SK-N-SH (cell line): ENCODE measurements at regions not wholly inside any gene's neighbourhood (a gene's known extent, or its start where the extent isn't known, plus 50 kb on each side); places are given as distances from the start of the nearest gene placed in this dataset.

Experiments
- CTCF ChIA-PET: fragments of 300-600, 350-600 bp; formaldehyde crosslinking; extraction: SDS; loops from one replicate; lab custom pipeline; 2021; lab: Yijun Ruan, JAX
- POLR2A ChIA-PET: fragments of 350-600 bp; sonication (Branson Sonifier 250); formaldehyde crosslinking; extraction: SDS; loops from one replicate; lab custom pipeline; 2020; ENCODE audit warnings: antibody characterized with exemption, inconsistent platforms; lab: Yijun Ruan, JAX
- DNase-seq: peaks from one replicate; pipeline ENCODE4 v3.0.0; 2012
- H2AFZ ChIP-seq: fragments of 200-600 bp; sonication (generic); 2 replicates; pipeline ENCODE4 v1.8.1; 2016; ENCODE audit warnings: antibody characterized with exemption, mild to moderate bottlenecking, low read depth
- H3F3A ChIP-seq: fragments of 200-600 bp; sonication (generic); replicated peaks from 2 replicates; pipeline ENCODE3; 2016; ENCODE audit warnings: antibody characterized with exemption, mild to moderate bottlenecking; ENCODE audit not compliant: insufficient read depth
- H3K27ac ChIP-seq, 2 experiments: fragments of 200-500 bp in 1 of 2; fragments of 200-600 bp in 1 of 2; sonication (Bioruptor generic) in 1 of 2; sonication (generic), shearing (Covaris generic) in 1 of 2; 2 replicates each; pipeline versions ENCODE4 v1.5.1 to v1.6.1; 2014 to 2016; ENCODE audit warnings: low read depth in 2 of 2, inconsistent platforms in 1 of 2, low read length in 1 of 2, mild to moderate bottlenecking in 1 of 2, mixed read lengths in 1 of 2
- H3K27me3 ChIP-seq: fragments of 200-600 bp; sonication (generic), shearing (Covaris generic); 2 replicates; pipeline ENCODE4 v1.6.1; 2016; ENCODE audit warnings: mixed run types; ENCODE audit not compliant: insufficient read depth
- H3K36me3 ChIP-seq, 2 experiments: fragments of 200-500 bp in 1 of 2; fragments of 200-600 bp in 1 of 2; sonication (Bioruptor generic) in 1 of 2; sonication (generic) in 1 of 2; replicated peaks in 1 of 2; 2 replicates each; pipeline versions ENCODE3 to v1.5.1; 2014 to 2016; ENCODE audit warnings: low read length in 1 of 2, mild to moderate bottlenecking in 1 of 2; ENCODE audit not compliant: insufficient read depth in 2 of 2, control insufficient read depth in 1 of 2
- H3K4me1 ChIP-seq, 2 experiments: fragments of 200-500 bp in 1 of 2; fragments of 200-600 bp in 1 of 2; sonication (Bioruptor generic) in 1 of 2; sonication (generic), shearing (Covaris generic) in 1 of 2; 2 replicates each; pipeline versions ENCODE4 v1.5.1 to v1.6.1; 2014 to 2016; ENCODE audit warnings: low read depth in 1 of 2, low read length in 1 of 2, mixed run types in 1 of 2; ENCODE audit not compliant: insufficient read depth in 2 of 2, control insufficient read depth in 1 of 2
- H3K4me2 ChIP-seq: fragments of 200-600 bp; sonication (generic), shearing (Covaris generic); 2 replicates; pipeline ENCODE4 v1.6.1; 2017; ENCODE audit warnings: mixed run types
- H3K4me3 ChIP-seq, 2 experiments: fragments of 200-500 bp in 1 of 2; fragments of 200-600 bp in 1 of 2; sonication (Bioruptor generic) in 1 of 2; sonication (generic), shearing (Covaris generic) in 1 of 2; 2 replicates each; pipeline versions ENCODE4 v1.5.1 to v1.8.1; 2014 to 2016; ENCODE audit warnings: low read depth in 2 of 2, inconsistent platforms in 1 of 2, low read length in 1 of 2, mild to moderate bottlenecking in 1 of 2, mixed read lengths in 1 of 2, moderate library complexity in 1 of 2
- H3K79me2 ChIP-seq: fragments of 200-600 bp; sonication (generic); 2 replicates; pipeline ENCODE4 v1.8.1; 2017; ENCODE audit warnings: mild to moderate bottlenecking; ENCODE audit not compliant: insufficient read depth
- H3K9ac ChIP-seq: fragments of 200-600 bp; sonication (generic); 2 replicates; pipeline ENCODE4 v1.6.1; 2017; ENCODE audit warnings: mixed run types
- H3K9me2 ChIP-seq: fragments of 200-600 bp; sonication (generic); 2 replicates; pipeline ENCODE4 v1.6.1; 2017; ENCODE audit warnings: mixed run types
- H3K9me3 ChIP-seq: fragments of 200-600 bp; sonication (generic); 2 replicates; pipeline ENCODE4 v1.6.1; 2017; ENCODE audit warnings: mixed run types, mild to moderate bottlenecking, moderate library complexity
- H4K20me1 ChIP-seq: fragments of 200-600 bp; sonication (generic); 2 replicates; pipeline ENCODE4 v1.6.1; 2017; ENCODE audit warnings: mild to moderate bottlenecking, mixed run types; ENCODE audit not compliant: insufficient read depth
- CHD2 ChIP-seq: fragments of 150-350 bp; IDR thresholded peaks from 2 replicates; pipeline ENCODE4 v1.6.1; 2018; ENCODE audit warnings: low read length; ENCODE audit not compliant: partially characterized antibody
- EP300 ChIP-seq, 2 experiments: IDR thresholded peaks; 2 replicates each; pipeline versions ENCODE4 v1.4.0 to v1.6.1; 2012; ENCODE audit warnings: borderline replicate concordance in 1 of 2, low read depth in 1 of 2, low read length in 1 of 2
- EZH2phosphoT487 ChIP-seq: fragments of 200-600 bp; sonication (generic); IDR thresholded peaks from 2 replicates; pipeline ENCODE4 v1.6.1; 2017; ENCODE audit warnings: low read depth, mixed run types, mild to moderate bottlenecking, antibody characterized with exemption, moderate library complexity, borderline replicate concordance
- FOSL2 ChIP-seq: IDR thresholded peaks from 2 replicates; pipeline ENCODE4 v1.4.0; 2012; ENCODE audit warnings: low read depth, mild to moderate bottlenecking, moderate library complexity, borderline replicate concordance
- FOXM1 ChIP-seq: IDR thresholded peaks from 2 replicates; pipeline ENCODE4 v1.4.0; 2012; ENCODE audit warnings: low read depth, mild to moderate bottlenecking
- GABPA ChIP-seq: IDR thresholded peaks from 2 replicates; pipeline ENCODE4 v1.4.0; 2012; ENCODE audit warnings: low read depth, mild to moderate bottlenecking
- GATA2 ChIP-seq: sonication (generic); formaldehyde crosslinking; IDR thresholded peaks from 2 replicates; pipeline ENCODE4 v1.5.0; 2020; ENCODE audit warnings: mild to moderate bottlenecking, missing genetic modification reagents
- MEF2A ChIP-seq: IDR thresholded peaks from 2 replicates; pipeline ENCODE4 v1.4.0; 2012; ENCODE audit warnings: low read depth, borderline replicate concordance
- MXI1 ChIP-seq: IDR thresholded peaks from 2 replicates; pipeline ENCODE4 v1.6.1; 2012; ENCODE audit warnings: mild to moderate bottlenecking, low read depth, low read length, improper control_type of control experiment
- POLR2AphosphoS5 ChIP-seq: IDR thresholded peaks from 2 replicates; pipeline ENCODE4 v1.6.1; 2012; ENCODE audit warnings: low read depth, low read length
- RCOR1 ChIP-seq: fragments of 150-350 bp; IDR thresholded peaks from 2 replicates; pipeline ENCODE4 v1.6.1; 2017; ENCODE audit warnings: antibody characterized with exemption, low read length
- RXRA ChIP-seq: IDR thresholded peaks from 2 replicates; pipeline ENCODE4 v1.4.0; 2012; ENCODE audit warnings: low read depth, mild to moderate bottlenecking, borderline replicate concordance
- SIN3A ChIP-seq: IDR thresholded peaks from 2 replicates; pipeline ENCODE4 v1.6.1; 2012; ENCODE audit warnings: low read depth, mild to moderate bottlenecking, low read length, moderate library complexity, borderline replicate concordance
- SMC3 ChIP-seq: IDR thresholded peaks from 2 replicates; pipeline ENCODE4 v1.6.1; 2012; ENCODE audit warnings: low read depth, low read length, improper control_type of control experiment
- TCF12 ChIP-seq: IDR thresholded peaks from 2 replicates; pipeline ENCODE4 v1.4.0; 2012
- WGBS: methylation state at CpG from one replicate; pipeline ENCODE4 v1.1.6; 2017; ENCODE audit warnings: low lambda C conversion rate; 5-methylcytosine and 5-hydroxymethylcytosine counted together
- TF ChIP-seq, protein P1 (sequence below): IDR thresholded peaks from 2 replicates; pipeline ENCODE4 v1.6.1; 2012; ENCODE audit warnings: mild to moderate bottlenecking, low read depth, low read length, moderate library complexity
- TF ChIP-seq, protein P2 (sequence below): IDR thresholded peaks from 2 replicates; pipeline ENCODE4 v1.4.0; 2012; ENCODE audit warnings: low read depth, borderline replicate concordance
- TF ChIP-seq, protein P3 (sequence below): IDR thresholded peaks from 2 replicates; pipeline ENCODE4 v1.4.0; 2012; ENCODE audit warnings: low read depth, borderline replicate concordance
- TF ChIP-seq, protein P4 (sequence below): IDR thresholded peaks from 2 replicates; pipeline ENCODE4; 2012

DNA sequence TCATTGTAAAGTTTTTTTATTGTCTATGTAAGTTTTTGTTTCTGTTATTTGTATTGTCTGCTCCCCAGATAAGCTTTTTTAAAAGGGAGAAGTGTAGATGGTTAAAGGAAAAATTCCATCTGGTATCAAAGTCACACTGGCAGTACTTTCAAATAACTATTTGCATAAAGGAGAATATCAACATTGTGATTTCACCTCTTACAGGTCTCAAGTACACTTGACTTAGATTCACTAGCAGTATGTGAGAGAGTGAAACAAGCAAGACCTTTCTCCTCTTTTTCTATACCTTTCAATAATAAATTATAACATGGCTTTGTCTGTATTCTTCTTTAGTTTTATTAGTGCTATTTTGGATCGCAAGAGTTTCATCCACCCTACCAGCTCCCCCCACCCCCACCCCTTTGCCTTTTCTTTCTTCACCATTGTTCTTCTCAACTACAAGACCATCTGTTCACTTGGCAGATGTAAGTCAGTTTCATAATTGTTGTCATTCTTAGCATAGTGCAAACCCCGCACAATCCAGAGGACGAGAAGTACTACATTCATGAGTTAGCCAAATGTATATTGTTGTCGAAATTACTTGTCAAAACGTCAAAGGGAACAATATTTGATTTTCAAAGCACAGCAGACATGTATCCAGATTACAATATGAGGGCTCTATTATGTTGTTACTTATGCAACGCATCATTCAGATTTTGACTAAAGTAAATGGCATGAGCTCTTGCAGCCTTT, 602.7 kb upstream of the FLRT2 start:
- Histone ChIP-seq H3K4me2 (no peak overlapping the region), H4K20me1 (no peaks in the 10 kb centered on the region), H3F3A (no peaks in the 10 kb centered on the region), H3K79me2 (no peaks in the 10 kb centered on the region), H3K36me3 (no peaks in the 10 kb centered on the region), H3K27ac (no peak overlapping the region), H3K4me1 (no peaks in the 10 kb centered on the region), H3K9me3 (no peaks in the 10 kb centered on the region), H3K4me3 (no peak overlapping the region), H3K27me3 (no peaks in the 10 kb centered on the region), H3K9ac (no peak overlapping the region), H2AFZ (no peak overlapping the region), H3K9me2 (no peaks in the 10 kb centered on the region)
- CTCF ChIA-PET: no interaction called here
- POLR2A ChIA-PET: no interaction called here
- WGBS: 23% methylated on average over 6 of the region's 6 CpGs
- DNase-seq: no peak
- TF ChIP-seq SMC3 (no peak), MXI1 (no peak), MEF2A (no peak), POLR2AphosphoS5 (no peak), RCOR1 (no peak), TCF12 (no peak), EP300 (IDR thresholded peaks at IDR 0.05; ENCODE audit: borderline replicate concordance in 1 of 2, low read depth in 1 of 2, low read length in 1 of 2) (no peak), GATA2 (CRISPR knock-in tag) (no peak), SIN3A (no peak), FOXM1 (no peak), GABPA (no peak), CHD2 (no peak), RXRA (no peak), EZH2phosphoT487 (no peak), FOSL2 (no peak)
- TF ChIP-seq, protein P1, sequence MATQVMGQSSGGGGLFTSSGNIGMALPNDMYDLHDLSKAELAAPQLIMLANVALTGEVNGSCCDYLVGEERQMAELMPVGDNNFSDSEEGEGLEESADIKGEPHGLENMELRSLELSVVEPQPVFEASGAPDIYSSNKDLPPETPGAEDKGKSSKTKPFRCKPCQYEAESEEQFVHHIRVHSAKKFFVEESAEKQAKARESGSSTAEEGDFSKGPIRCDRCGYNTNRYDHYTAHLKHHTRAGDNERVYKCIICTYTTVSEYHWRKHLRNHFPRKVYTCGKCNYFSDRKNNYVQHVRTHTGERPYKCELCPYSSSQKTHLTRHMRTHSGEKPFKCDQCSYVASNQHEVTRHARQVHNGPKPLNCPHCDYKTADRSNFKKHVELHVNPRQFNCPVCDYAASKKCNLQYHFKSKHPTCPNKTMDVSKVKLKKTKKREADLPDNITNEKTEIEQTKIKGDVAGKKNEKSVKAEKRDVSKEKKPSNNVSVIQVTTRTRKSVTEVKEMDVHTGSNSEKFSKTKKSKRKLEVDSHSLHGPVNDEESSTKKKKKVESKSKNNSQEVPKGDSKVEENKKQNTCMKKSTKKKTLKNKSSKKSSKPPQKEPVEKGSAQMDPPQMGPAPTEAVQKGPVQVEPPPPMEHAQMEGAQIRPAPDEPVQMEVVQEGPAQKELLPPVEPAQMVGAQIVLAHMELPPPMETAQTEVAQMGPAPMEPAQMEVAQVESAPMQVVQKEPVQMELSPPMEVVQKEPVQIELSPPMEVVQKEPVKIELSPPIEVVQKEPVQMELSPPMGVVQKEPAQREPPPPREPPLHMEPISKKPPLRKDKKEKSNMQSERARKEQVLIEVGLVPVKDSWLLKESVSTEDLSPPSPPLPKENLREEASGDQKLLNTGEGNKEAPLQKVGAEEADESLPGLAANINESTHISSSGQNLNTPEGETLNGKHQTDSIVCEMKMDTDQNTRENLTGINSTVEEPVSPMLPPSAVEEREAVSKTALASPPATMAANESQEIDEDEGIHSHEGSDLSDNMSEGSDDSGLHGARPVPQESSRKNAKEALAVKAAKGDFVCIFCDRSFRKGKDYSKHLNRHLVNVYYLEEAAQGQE: no peak
- TF ChIP-seq, protein P2, sequence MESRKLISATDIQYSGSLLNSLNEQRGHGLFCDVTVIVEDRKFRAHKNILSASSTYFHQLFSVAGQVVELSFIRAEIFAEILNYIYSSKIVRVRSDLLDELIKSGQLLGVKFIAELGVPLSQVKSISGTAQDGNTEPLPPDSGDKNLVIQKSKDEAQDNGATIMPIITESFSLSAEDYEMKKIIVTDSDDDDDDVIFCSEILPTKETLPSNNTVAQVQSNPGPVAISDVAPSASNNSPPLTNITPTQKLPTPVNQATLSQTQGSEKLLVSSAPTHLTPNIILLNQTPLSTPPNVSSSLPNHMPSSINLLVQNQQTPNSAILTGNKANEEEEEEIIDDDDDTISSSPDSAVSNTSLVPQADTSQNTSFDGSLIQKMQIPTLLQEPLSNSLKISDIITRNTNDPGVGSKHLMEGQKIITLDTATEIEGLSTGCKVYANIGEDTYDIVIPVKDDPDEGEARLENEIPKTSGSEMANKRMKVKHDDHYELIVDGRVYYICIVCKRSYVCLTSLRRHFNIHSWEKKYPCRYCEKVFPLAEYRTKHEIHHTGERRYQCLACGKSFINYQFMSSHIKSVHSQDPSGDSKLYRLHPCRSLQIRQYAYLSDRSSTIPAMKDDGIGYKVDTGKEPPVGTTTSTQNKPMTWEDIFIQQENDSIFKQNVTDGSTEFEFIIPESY: no peak
- TF ChIP-seq, protein P3, sequence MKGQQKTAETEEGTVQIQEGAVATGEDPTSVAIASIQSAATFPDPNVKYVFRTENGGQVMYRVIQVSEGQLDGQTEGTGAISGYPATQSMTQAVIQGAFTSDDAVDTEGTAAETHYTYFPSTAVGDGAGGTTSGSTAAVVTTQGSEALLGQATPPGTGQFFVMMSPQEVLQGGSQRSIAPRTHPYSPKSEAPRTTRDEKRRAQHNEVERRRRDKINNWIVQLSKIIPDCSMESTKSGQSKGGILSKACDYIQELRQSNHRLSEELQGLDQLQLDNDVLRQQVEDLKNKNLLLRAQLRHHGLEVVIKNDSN: no peak
- TF ChIP-seq, protein P4, sequence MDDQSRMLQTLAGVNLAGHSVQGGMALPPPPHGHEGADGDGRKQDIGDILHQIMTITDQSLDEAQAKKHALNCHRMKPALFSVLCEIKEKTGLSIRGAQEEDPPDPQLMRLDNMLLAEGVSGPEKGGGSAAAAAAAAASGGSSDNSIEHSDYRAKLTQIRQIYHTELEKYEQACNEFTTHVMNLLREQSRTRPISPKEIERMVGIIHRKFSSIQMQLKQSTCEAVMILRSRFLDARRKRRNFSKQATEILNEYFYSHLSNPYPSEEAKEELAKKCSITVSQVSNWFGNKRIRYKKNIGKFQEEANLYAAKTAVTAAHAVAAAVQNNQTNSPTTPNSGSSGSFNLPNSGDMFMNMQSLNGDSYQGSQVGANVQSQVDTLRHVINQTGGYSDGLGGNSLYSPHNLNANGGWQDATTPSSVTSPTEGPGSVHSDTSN: no peak
- TF ChIP-seq, all 33 proteins: peak for 0
